HFFc6 (cell line): ENCODE measurements at regions not wholly inside any gene's neighbourhood (a gene's known extent, or its start where the extent isn't known, plus 50 kb on each side); places are given as distances from the start of the nearest gene placed in this dataset.
A peak's percentile ranks its signal among the peaks of the same experiment; 100 is the strongest.

Source experiments
- DNase-seq: peaks from one replicate; pipeline ENCODE4 v3.0.0-alpha.2; 2018
- H3K27ac Mint-ChIP-seq: 2 replicates; pipeline ENCODE4 v1.8.0; 2020; ENCODE audit warnings: mild to moderate bottlenecking, mixed read lengths
- H3K27me3 Mint-ChIP-seq: 2 replicates; pipeline ENCODE4 v1.8.0; 2021; ENCODE audit warnings: mild to moderate bottlenecking, moderate library complexity, mixed read lengths; ENCODE audit not compliant: insufficient read depth
- H3K36me3 Mint-ChIP-seq: 2 replicates; pipeline ENCODE4 v1.8.0; 2021; ENCODE audit warnings: low read depth, mixed read lengths
- H3K4me1 Mint-ChIP-seq: 2 replicates; pipeline ENCODE4 v1.8.0; 2020; ENCODE audit warnings: low read depth, mixed read lengths
- H3K4me3 Mint-ChIP-seq: 2 replicates; pipeline ENCODE4 v1.8.0; 2020; ENCODE audit warnings: mild to moderate bottlenecking, moderate library complexity, mixed read lengths
- H3K9me3 Mint-ChIP-seq: 2 replicates; pipeline ENCODE4 v1.8.0; 2020; ENCODE audit warnings: mild to moderate bottlenecking, mixed read lengths
- TF ChIP-seq, protein P1 (sequence below): fragments of 200-600 bp; sonication (generic); IDR thresholded peaks from 2 replicates; pipeline ENCODE4 v1.5.0; 2021; ENCODE audit warnings: antibody characterized with exemption, mild to moderate bottlenecking

DNA sequence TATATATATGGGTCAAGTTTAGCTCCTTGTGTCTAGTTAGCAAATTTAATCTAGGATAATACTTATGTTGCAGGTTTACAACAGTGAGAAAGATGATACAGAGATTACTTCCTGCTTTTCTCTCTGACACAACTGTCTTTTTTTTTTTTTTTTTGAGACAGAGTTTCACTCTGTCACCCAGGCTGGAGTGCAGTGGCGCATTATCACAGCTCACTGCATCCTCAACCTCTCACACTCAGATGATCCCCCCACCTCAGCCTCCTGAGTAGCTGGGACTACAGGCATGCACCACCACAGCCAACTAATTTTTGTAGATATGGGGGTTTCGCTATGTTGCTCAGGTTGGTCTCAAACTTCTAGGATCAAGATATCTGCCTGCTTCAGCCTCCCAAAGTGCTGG, 706.9 kb upstream of the SOX9 start:
- Mint-ChIP-seq H3K27ac (peak overlapping the region; percentile 94), H3K9me3 (no peaks in the 10 kb centered on the region), H3K4me3 (no peak overlapping the region; the same call in 1 of the 2 replicates), H3K27me3 (no peaks in the 10 kb centered on the region), H3K36me3 (no peaks in the 10 kb centered on the region), H3K4me1 (peaks cover 59% of the 10 kb centered on the region)
- TF ChIP-seq, protein P1, sequence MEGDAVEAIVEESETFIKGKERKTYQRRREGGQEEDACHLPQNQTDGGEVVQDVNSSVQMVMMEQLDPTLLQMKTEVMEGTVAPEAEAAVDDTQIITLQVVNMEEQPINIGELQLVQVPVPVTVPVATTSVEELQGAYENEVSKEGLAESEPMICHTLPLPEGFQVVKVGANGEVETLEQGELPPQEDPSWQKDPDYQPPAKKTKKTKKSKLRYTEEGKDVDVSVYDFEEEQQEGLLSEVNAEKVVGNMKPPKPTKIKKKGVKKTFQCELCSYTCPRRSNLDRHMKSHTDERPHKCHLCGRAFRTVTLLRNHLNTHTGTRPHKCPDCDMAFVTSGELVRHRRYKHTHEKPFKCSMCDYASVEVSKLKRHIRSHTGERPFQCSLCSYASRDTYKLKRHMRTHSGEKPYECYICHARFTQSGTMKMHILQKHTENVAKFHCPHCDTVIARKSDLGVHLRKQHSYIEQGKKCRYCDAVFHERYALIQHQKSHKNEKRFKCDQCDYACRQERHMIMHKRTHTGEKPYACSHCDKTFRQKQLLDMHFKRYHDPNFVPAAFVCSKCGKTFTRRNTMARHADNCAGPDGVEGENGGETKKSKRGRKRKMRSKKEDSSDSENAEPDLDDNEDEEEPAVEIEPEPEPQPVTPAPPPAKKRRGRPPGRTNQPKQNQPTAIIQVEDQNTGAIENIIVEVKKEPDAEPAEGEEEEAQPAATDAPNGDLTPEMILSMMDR = no peak
- no peak for DNase-seq

DNA sequence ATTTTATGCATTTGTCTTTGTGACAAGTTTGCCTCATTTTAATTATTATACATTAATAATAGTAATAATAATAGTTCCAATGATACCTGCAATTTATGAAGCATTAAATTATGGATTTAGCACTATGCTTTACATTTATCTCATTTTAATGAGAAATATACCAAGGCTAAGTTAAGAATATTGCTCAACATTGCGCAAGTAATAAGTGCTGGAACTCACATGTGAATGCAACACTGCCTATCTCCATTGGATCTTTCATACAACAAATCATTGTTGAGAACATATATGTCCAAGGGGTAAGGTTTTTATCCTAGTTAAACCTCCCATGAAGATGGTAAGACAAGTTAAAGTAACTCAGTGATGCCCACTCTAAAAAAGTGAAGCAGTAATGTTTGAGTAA, 703.7 kb upstream of the SOX9 start:
- DNase-seq = no peak
- H3K27ac Mint-ChIP-seq = no peak overlapping the region
- no peaks in the 10 kb centered on the region for H3K36me3 Mint-ChIP-seq
- no peaks in the 10 kb centered on the region for H3K9me3 Mint-ChIP-seq
- no peaks in the 10 kb centered on the region for H3K27me3 Mint-ChIP-seq
- peaks cover 27% of the 10 kb centered on the region for H3K4me1 Mint-ChIP-seq
- no peak overlapping the region for H3K4me3 Mint-ChIP-seq
- TF ChIP-seq, protein P1 = no peak

DNA sequence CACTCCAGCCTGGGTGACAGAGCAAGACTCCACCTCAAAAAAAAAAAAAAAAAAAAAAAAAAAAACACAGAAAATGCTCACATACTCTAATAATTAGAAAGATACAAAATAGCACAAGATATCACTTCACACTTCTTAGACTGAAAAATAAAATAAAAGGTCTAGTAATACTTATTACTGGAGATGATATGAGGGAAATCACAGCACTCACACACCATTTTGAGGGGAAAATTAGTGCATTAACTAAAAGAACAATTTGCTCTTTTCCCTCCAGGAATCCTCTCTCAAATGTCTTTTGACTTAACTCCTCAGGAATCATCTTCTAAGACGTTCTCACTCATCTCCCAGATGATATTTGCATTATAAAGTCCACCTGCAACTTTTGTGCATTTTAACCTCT, 697.9 kb upstream of the SOX9 start:
- H3K4me1 Mint-ChIP-seq = peaks cover 33% of the 10 kb centered on the region
- no peak for DNase-seq
- no peak overlapping the region for H3K27ac Mint-ChIP-seq
- H3K36me3 Mint-ChIP-seq = peaks cover 4% of the 10 kb centered on the region; the same call in 1 of the 2 replicates
- no peaks in the 10 kb centered on the region for H3K9me3 Mint-ChIP-seq
- H3K4me3 Mint-ChIP-seq = no peak overlapping the region
- H3K27me3 Mint-ChIP-seq = no peaks in the 10 kb centered on the region
- TF ChIP-seq, protein P1 = no peak

DNA sequence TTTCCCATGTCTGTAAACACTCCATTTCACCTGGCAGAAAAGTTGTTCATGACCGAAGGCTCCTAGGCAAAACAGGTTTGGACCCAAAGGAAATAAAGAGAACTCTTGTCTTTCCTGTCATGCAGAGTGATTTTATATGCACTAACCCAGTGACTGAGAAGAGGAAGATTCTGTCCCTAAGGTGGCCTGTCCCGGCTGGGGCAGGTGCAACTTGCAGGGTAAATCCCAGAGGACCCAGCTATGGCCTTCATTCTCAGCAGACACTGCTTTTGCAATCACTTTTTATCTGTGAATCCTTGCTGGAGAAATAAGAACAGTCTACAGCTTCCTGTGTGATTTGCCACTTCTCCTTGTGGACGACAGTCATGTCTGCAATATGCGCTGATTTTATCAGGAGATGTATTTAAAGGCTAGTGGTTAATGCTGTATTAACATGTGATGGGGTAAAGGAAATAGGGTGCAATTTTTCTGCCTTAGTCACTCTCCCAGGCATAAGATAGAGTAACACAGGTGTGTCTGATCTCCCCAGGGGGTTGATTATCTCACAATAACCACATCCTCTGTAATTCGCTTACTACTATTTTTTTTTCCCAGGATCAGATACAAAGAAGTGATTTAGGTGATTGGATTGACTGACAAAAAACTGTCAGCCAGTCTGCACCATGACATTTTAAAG, 696.8 kb upstream of the SOX9 start:
- TF ChIP-seq, protein P1 = peak; percentile 23; the same call in 1 of the 2 replicates
- no peaks in the 10 kb centered on the region for H3K27me3 Mint-ChIP-seq
- peaks cover 38% of the 10 kb centered on the region for H3K4me1 Mint-ChIP-seq
- H3K27ac Mint-ChIP-seq = peak overlapping the region; percentile 49; the same call in 1 of the 2 replicates
- H3K4me3 Mint-ChIP-seq = no peak overlapping the region; the same call in 1 of the 2 replicates
- peak; percentile 81 for DNase-seq
- peaks cover 6% of the 10 kb centered on the region; the same call in 1 of the 2 replicates for H3K9me3 Mint-ChIP-seq
- H3K36me3 Mint-ChIP-seq = peaks cover 12% of the 10 kb centered on the region

DNA sequence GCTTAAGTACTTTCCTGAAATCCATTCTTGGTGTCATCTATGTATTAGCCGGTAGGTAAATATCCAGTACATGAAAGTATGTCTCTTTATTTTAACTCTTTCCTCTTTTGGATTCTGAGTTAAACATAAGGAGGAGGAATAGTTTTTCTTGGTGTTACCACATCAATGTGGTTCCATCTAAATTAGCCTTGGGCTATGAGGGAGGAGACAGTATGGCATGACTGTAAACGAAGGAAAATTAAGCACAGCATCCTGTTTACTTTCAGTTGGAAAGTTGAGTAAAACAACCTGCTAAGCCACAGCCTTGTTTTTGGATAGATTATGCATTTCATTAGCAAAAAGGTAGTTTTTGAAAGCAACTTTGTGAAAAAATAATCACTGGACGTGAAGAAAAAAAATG, 693.0 kb upstream of the SOX9 start:
- DNase-seq = no peak
- H3K4me1 Mint-ChIP-seq = peaks cover 56% of the 10 kb centered on the region
- H3K9me3 Mint-ChIP-seq = peaks cover 8% of the 10 kb centered on the region; the same call in 1 of the 2 replicates
- H3K27ac Mint-ChIP-seq = no peak overlapping the region
- H3K27me3 Mint-ChIP-seq = no peaks in the 10 kb centered on the region
- TF ChIP-seq, protein P1 = no peak
- H3K36me3 Mint-ChIP-seq = peaks cover 15% of the 10 kb centered on the region
- H3K4me3 Mint-ChIP-seq = no peak overlapping the region
